Prostate gland (tissue), 2 donors: ENCODE measurements at regions not wholly inside any gene's neighbourhood (a gene's known extent, or its start where the extent isn't known, plus 50 kb on each side); places are given as distances from the start of the nearest gene placed in this dataset.

Experiments used
- DNase-seq: peaks from one replicate; pipeline ENCODE4 v3.0.0-alpha.2; 2019; ENCODE audit warnings: low spot score
- H3K27ac ChIP-seq, 2 donors: fragments of 200-600 bp; sonication (generic); 2 replicates each; pipeline ENCODE4 v1.5.1; 2017 to 2019
- H3K27me3 ChIP-seq: fragments of 200-600 bp; sonication (generic); replicated peaks from 2 replicates; pipeline ENCODE4 v1.5.1; 2019; ENCODE audit not compliant: insufficient read depth
- H3K36me3 ChIP-seq, 2 donors: fragments of 200-600 bp; sonication (generic); 1 replicate in 1 of 2; 2 replicates in 1 of 2; pipeline versions ENCODE4 v1.5.1 to v1.8.1; 2017 to 2019
- H3K4me1 ChIP-seq: fragments of 200-600 bp; sonication (generic); replicated peaks from 2 replicates; pipeline ENCODE4 v1.5.1; 2019
- H3K4me3 ChIP-seq, 2 donors: fragments of 200-600 bp; sonication (generic); 2 replicates each; pipeline ENCODE4 v1.5.1; 2017 to 2019
- H3K9me3 ChIP-seq: fragments of 200-600 bp; sonication (generic); 2 replicates; pipeline ENCODE4 v1.5.1; 2017
- CTCF ChIP-seq, 4 experiments: fragments of 200-600 bp in 2 of 4; fragments of 450-650 bp in 2 of 4; sonication (generic) in 2 of 4; IDR thresholded peaks; 1 replicate in 3 of 4; 2 replicates in 1 of 4; pipeline ENCODE4 v1.5.1; 2016 to 2019; ENCODE audit warnings: antibody characterized with exemption in 4 of 4, mild to moderate bottlenecking in 2 of 4, moderate library complexity in 2 of 4
- POLR2A ChIP-seq: fragments of 450-650 bp; IDR thresholded peaks from one replicate; pipeline ENCODE4 v1.6.1; 2016; ENCODE audit warnings: antibody characterized with exemption, mild to moderate bottlenecking
- POLR2AphosphoS5 ChIP-seq: sonication (generic); formaldehyde crosslinking; IDR thresholded peaks from one replicate; pipeline ENCODE4 v1.6.1; 2017; ENCODE audit warnings: antibody characterized with exemption
- WGBS: methylation state at CpG from one replicate; pipeline ENCODE4 v1.1.5; 2018; 5-methylcytosine and 5-hydroxymethylcytosine counted together
- intact Hi-C: fragments of 100-400 bp; cut with DNase I; formaldehyde crosslinking; loops from one replicate; pipeline ENCODE4 v1.14.2; 2022
- small RNA-seq, 2 donors: library from RNA; depleted of rRNA; stranded (forward); fragments of <200 nt; gene quantifications; one replicate each; pipeline ENCODE3, GENCODE V24; 2016

- no peak overlapping the region for H3K27ac ChIP-seq
- no peaks in the 10 kb centered on the region for H3K4me1 ChIP-seq
- TF ChIP-seq POLR2A = no peak
- no peak for TF ChIP-seq CTCF (IDR thresholded peaks at IDR 0.05)
- TF ChIP-seq POLR2AphosphoS5 = no peak
- no peak overlapping the region for H3K4me3 ChIP-seq
- WGBS = 97% methylated on average over 10 of the region's 10 CpGs
- H3K9me3 ChIP-seq = no peaks in the 10 kb centered on the region
- no peaks in the 10 kb centered on the region for H3K36me3 ChIP-seq
- intact Hi-C loops = no loop called here
- no peaks in the 10 kb centered on the region for H3K27me3 ChIP-seq
- no peak for DNase-seq
Measured at GRCh38 chr2:44118257-44118656, 50.4 kb upstream of the PPM1B start.

Small RNA genes in the stretch of these regions (small RNA-seq; reads per million reads assigned to genes)
- 0 reads per million in 2 donors for gene AC019129.1
